Loucy (cell line): ENCODE measurements at regions not wholly inside any gene's neighbourhood (a gene's known extent, or its start where the extent isn't known, plus 50 kb on each side); places are given as distances from the start of the nearest gene placed in this dataset.

Experiments used
- H2AFZ ChIP-seq: fragments of 200-600 bp; sonication (generic); 2 replicates; pipeline ENCODE4 v1.6.0; 2016; ENCODE audit warnings: antibody characterized with exemption, mild to moderate bottlenecking, low read length, moderate library complexity
- H3F3A ChIP-seq: fragments of 200-600 bp; 2 replicates; pipeline ENCODE4 v1.6.0; 2016; ENCODE audit warnings: antibody characterized with exemption, low read depth, mild to moderate bottlenecking
- H3K27me3 ChIP-seq: fragments of 200-600 bp; sonication (generic); 2 replicates; pipeline ENCODE4 v1.6.1; 2014; ENCODE audit warnings: low read length, mild to moderate bottlenecking; ENCODE audit not compliant: insufficient read depth, poor library complexity, severe bottlenecking
- H3K36me3 ChIP-seq: fragments of 200-600 bp; sonication (generic); 2 replicates; pipeline ENCODE4 v1.6.1; 2016; ENCODE audit warnings: low read length; ENCODE audit not compliant: insufficient read depth
- H3K4me1 ChIP-seq: fragments of 200-600 bp; sonication (generic); 2 replicates; pipeline ENCODE4 v1.5.1; 2014; ENCODE audit warnings: low read length, mild to moderate bottlenecking; ENCODE audit not compliant: insufficient read depth, poor library complexity, severe bottlenecking
- H3K4me2 ChIP-seq: fragments of 200-600 bp; sonication (generic); 2 replicates; pipeline ENCODE4 v1.6.0; 2014; ENCODE audit warnings: antibody characterized with exemption, low read length, low read depth, mild to moderate bottlenecking; ENCODE audit not compliant: poor library complexity, severe bottlenecking
- H3K4me3 ChIP-seq: fragments of 200-600 bp; sonication (generic); 2 replicates; pipeline ENCODE4 v1.5.1; 2014; ENCODE audit warnings: low read length, mild to moderate bottlenecking, mixed read lengths; ENCODE audit not compliant: poor library complexity, severe bottlenecking
- H3K79me2 ChIP-seq: fragments of 200-600 bp; sonication (generic); 2 replicates; pipeline ENCODE4 v1.6.1; 2014; ENCODE audit warnings: low read length; ENCODE audit not compliant: insufficient read depth
- H3K9ac ChIP-seq: fragments of 200-600 bp; sonication (generic); 2 replicates; pipeline ENCODE4 v1.6.0; 2014; ENCODE audit warnings: mild to moderate bottlenecking, low read depth, low read length, moderate library complexity; ENCODE audit not compliant: poor library complexity, severe bottlenecking
- H3K9me2 ChIP-seq: fragments of 200-600 bp; sonication (generic); replicated peaks from 2 replicates; pipeline ENCODE4 v1.6.1; 2016; ENCODE audit warnings: low read depth, low read length, mixed read lengths
- H3K9me3 ChIP-seq: fragments of 200-600 bp; sonication (generic); 2 replicates; pipeline ENCODE4 v1.6.1; 2014; ENCODE audit warnings: mild to moderate bottlenecking, antibody characterized with exemption, low read length, low read depth; ENCODE audit not compliant: insufficient read depth
- H4K20me1 ChIP-seq: fragments of 200-600 bp; sonication (generic); 2 replicates; pipeline ENCODE4 v1.6.0; 2014; ENCODE audit warnings: antibody characterized with exemption, low read length, mild to moderate bottlenecking; ENCODE audit not compliant: insufficient read depth, poor library complexity, severe bottlenecking
- CTCF ChIP-seq: fragments of 200-600 bp; sonication (generic); conservative IDR thresholded peaks from 2 replicates; pipeline ENCODE4 v1.5.1; 2014; ENCODE audit warnings: mild to moderate bottlenecking, antibody characterized with exemption, low read length
- EZH2phosphoT487 ChIP-seq: fragments of 200-600 bp; IDR thresholded peaks from 2 replicates; pipeline ENCODE4 v1.6.1; 2018; ENCODE audit warnings: antibody characterized with exemption, mild to moderate bottlenecking, moderate library complexity, borderline replicate concordance

- no peak overlapping the region for H3K4me2 ChIP-seq
- no peaks in the 10 kb centered on the region for H3K4me1 ChIP-seq
- no peak overlapping the region for H3K9ac ChIP-seq
- no peaks in the 10 kb centered on the region for H3K9me2 ChIP-seq
- no peak for TF ChIP-seq CTCF
- no peak for TF ChIP-seq EZH2phosphoT487
- H3K79me2 ChIP-seq: no peaks in the 10 kb centered on the region
- no peaks in the 10 kb centered on the region for H3K27me3 ChIP-seq
- no peak overlapping the region for H3K4me3 ChIP-seq
- no peaks in the 10 kb centered on the region for H3K9me3 ChIP-seq
- H3F3A ChIP-seq: no peaks in the 10 kb centered on the region
- H2AFZ ChIP-seq: no peak overlapping the region
- no peaks in the 10 kb centered on the region for H4K20me1 ChIP-seq
- H3K36me3 ChIP-seq: no peaks in the 10 kb centered on the region
These were observed 282.9 kb downstream of the SLITRK5 start for GRCh38 chr13:87954091-87954490.

- Histone ChIP-seq H3K4me2 (no peak overlapping the region), H3K4me1 (no peaks in the 10 kb centered on the region), H3K9me3 (no peaks in the 10 kb centered on the region), H4K20me1 (no peaks in the 10 kb centered on the region), H2AFZ (no peak overlapping the region), H3K79me2 (no peaks in the 10 kb centered on the region), H3K4me3 (no peak overlapping the region), H3K9ac (no peak overlapping the region), H3K9me2 (no peaks in the 10 kb centered on the region), H3K27me3 (no peaks in the 10 kb centered on the region), H3F3A (no peaks in the 10 kb centered on the region), H3K36me3 (no peaks in the 10 kb centered on the region)
- TF ChIP-seq CTCF (no peak), EZH2phosphoT487 (no peak)
These were observed 290.4 kb downstream of the SLITRK5 start for GRCh38 chr13:87961546-87961945.

- no peak overlapping the region for H2AFZ ChIP-seq
- no peaks in the 10 kb centered on the region for H3K9me2 ChIP-seq
- H3K4me3 ChIP-seq: no peak overlapping the region
- H3K79me2 ChIP-seq: no peaks in the 10 kb centered on the region
- no peak overlapping the region for H3K9ac ChIP-seq
- TF ChIP-seq EZH2phosphoT487: no peak
- no peak for TF ChIP-seq CTCF
- no peak overlapping the region for H3K4me2 ChIP-seq
- H3K9me3 ChIP-seq: no peaks in the 10 kb centered on the region
- no peaks in the 10 kb centered on the region for H3K27me3 ChIP-seq
- no peaks in the 10 kb centered on the region for H3K4me1 ChIP-seq
- no peaks in the 10 kb centered on the region for H4K20me1 ChIP-seq
- H3K36me3 ChIP-seq: no peaks in the 10 kb centered on the region
- H3F3A ChIP-seq: no peaks in the 10 kb centered on the region
These were observed 301.4 kb downstream of the SLITRK5 start for GRCh38 chr13:87972568-87972967.
